ENCODE measurements at regions not wholly inside any gene's neighbourhood (a gene's known extent, or its start where the extent isn't known, plus 50 kb on each side); places are given as distances from the start of the nearest gene placed in this dataset.

DNA sequence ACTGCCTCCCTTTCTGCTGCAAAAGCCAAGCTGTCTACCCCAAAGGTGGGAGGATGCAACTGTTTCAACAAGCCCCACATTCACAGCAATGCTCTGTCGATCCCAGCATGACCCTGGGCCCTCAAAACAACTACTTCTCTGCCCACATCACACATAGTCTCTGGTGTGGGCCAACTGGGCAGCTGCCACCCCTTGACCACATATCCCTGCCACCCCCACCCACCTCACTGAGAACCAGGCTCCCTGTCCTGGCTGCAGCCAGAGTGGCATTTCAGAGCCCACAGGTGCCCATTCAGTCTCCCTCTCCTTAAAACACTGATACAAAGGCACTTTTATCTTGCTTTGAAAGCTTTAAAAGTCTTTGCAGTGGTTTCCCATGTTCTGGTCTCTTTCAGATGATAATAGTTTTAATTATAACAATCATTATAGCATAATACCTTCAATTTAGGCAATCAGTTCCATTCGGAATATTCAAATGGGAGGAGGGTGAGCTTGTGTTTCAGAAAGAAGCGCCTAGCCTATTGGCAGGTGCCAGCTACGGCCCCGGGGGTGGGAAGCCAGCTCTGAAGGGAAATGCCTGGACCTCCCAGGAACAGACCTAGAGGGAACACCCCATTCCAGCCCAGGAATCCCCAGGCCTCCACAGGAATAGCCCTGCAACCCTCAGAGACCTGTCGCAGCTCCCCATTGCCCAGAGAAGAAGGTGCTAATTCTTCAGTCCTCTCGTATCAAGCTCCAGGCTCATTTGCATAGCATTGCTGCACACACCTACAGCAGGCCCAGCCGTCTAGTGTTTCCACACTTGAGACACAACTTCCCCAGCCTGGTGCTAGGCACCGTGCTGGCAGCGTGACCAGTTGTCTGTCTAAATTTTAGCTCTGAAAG is 90.8 kb downstream of the C5orf15 start:
- in situ Hi-C loops (cut with MboI; ENCODE audit: low pct_unique_long_range_greater_than_20kb, low sequenced_read_pairs, unreplicated experiment), result no loop called here
- no peak for DNase-seq (ENCODE audit: low spot score)
- TF ChIP-seq, protein P1, sequence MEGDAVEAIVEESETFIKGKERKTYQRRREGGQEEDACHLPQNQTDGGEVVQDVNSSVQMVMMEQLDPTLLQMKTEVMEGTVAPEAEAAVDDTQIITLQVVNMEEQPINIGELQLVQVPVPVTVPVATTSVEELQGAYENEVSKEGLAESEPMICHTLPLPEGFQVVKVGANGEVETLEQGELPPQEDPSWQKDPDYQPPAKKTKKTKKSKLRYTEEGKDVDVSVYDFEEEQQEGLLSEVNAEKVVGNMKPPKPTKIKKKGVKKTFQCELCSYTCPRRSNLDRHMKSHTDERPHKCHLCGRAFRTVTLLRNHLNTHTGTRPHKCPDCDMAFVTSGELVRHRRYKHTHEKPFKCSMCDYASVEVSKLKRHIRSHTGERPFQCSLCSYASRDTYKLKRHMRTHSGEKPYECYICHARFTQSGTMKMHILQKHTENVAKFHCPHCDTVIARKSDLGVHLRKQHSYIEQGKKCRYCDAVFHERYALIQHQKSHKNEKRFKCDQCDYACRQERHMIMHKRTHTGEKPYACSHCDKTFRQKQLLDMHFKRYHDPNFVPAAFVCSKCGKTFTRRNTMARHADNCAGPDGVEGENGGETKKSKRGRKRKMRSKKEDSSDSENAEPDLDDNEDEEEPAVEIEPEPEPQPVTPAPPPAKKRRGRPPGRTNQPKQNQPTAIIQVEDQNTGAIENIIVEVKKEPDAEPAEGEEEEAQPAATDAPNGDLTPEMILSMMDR (IDR thresholded peaks at IDR 0.05; ENCODE audit: extremely low read depth, insufficient read depth, missing control alignments), result no peak

DNA sequence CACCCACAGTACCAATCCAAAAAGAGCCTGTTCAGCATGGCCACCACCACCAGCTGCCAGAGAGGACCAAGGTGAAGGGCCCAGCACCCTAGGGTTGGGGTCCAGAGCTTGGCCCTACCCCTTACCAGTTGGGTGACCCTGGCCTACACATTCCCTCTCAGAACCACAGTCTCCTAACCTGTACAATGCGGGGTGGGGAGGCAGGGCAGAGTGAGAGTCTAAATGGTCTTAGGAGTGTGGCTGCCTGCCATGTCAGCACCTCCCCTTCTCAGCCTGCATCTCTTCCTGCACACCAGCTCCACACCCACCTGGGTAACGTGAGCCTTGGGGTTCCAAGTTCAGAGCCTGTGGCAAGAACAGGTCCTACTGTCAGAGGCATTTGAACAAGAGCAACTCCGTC is 92.2 kb downstream of the C5orf15 start:
- TF ChIP-seq, protein P1 (IDR thresholded peaks at IDR 0.05; ENCODE audit: extremely low read depth, insufficient read depth, missing control alignments), result no peak
- no peak for DNase-seq (ENCODE audit: low spot score)
- in situ Hi-C loops (cut with MboI; ENCODE audit: low pct_unique_long_range_greater_than_20kb, low sequenced_read_pairs, unreplicated experiment), result no loop called here

DNA sequence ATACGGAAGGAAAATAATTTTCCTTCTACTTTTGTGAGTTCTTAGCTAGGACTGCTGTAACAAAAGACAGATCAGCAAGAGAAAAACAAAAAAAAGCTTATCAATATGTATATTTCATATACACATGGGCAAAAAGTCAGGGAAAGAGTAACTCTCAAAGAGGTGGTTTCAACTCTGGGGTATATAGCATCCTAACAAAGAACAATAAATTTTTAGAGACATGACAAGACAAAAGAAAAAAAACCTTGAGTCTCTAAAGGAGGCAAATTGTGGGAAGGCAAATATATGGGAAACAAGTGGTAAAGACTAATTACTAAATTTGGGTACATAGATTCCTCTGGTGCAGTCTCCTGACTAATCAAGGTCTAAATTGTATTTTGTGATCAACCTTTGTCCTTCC is 93.2 kb downstream of the C5orf15 start:
- TF ChIP-seq, protein P1 (IDR thresholded peaks at IDR 0.05; ENCODE audit: extremely low read depth, insufficient read depth, missing control alignments), result no peak
- DNase-seq (ENCODE audit: low spot score), result no peak
- in situ Hi-C loops (cut with MboI; ENCODE audit: low pct_unique_long_range_greater_than_20kb, low sequenced_read_pairs, unreplicated experiment), result no loop called here

DNA sequence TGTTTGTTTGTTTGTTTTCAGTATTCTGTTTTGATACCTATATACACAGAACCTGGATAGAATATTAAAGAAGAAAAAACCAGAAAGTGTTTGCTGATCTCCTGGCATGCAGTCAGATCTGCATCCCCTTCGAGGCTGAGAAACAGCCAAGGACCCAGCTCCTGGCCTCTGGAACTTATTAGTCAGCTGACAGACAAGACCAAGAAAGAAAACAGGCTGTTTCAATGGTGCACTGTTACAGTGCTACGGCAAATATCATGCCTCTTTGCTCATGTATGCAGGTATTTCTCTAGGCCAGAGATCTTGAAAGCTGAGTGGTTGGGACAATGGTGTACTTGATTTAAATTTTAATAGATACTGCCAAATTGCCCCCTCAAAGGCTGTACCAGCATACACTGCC is 95.0 kb downstream of the C5orf15 start:
- TF ChIP-seq, protein P1 (IDR thresholded peaks at IDR 0.05; ENCODE audit: extremely low read depth, insufficient read depth, missing control alignments), result no peak
- in situ Hi-C loops (cut with MboI; ENCODE audit: low pct_unique_long_range_greater_than_20kb, low sequenced_read_pairs, unreplicated experiment), result no loop called here
- no peak for DNase-seq (ENCODE audit: low spot score)

DNA sequence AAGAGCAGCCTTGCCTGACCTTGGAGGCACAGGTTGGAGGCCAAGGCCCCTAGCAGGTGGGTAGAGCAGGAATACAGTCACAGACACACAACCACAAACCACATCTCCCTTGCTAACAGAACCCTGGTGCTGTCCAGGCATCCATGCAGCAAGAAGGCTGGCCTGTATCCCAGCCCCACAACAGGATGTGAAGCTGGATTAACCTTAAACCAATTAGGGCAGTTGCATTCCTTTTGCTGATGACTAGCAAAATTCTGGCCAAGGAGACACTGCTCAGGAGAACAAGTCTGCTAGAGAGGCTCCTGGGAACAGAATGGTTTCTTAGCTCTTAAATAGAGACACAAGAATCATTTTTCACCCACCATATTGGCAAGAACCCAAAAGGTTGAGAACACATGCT is 97.8 kb downstream of the C5orf15 start:
- TF ChIP-seq, protein P1 (IDR thresholded peaks at IDR 0.05; ENCODE audit: extremely low read depth, insufficient read depth, missing control alignments), result no peak
- DNase-seq (ENCODE audit: low spot score), result no peak
- in situ Hi-C loops (cut with MboI; ENCODE audit: low pct_unique_long_range_greater_than_20kb, low sequenced_read_pairs, unreplicated experiment), result no loop called here

DNA sequence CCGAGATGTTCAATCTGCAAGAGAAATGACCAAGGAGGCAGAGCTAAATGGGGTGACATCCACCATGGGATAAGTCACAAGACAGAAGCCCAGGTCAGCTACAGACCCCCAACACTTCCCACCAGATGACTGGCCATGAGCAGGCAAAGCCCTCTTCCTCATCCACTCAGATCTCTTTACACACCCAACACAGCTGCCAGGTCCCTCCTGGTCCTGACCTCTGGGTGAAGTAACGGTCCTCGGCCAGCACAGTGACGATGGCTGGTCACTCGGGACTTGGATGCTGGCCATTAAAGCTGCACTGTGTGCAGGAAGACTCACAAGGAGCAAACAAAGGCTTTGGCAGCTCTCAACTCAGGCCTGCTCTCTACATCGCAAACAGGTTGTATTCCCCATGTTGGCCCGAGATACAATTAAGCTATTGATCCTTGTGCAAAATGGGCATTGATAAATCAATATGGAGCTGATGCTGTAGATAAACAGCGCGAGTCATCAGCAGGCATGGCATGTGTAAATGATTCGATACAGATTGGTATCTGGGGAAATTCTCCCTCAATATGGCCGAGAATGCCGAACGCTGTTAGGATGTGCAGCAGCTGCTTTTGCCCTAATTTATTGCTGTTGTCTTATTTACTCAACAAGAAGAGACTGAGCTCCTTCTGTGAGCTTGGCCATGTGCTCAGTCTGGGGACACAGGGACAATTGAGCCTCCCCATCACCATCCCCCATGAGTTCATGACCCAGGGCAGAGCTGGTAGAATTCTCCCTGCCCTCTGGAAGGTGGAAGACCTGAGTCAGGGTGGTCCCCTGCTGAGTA is 98.7 kb downstream of the C5orf15 start:
- no peak for DNase-seq (ENCODE audit: low spot score)
- TF ChIP-seq, protein P1 (IDR thresholded peaks at IDR 0.05; ENCODE audit: extremely low read depth, insufficient read depth, missing control alignments), result no peak
- in situ Hi-C loops (cut with MboI; ENCODE audit: low pct_unique_long_range_greater_than_20kb, low sequenced_read_pairs, unreplicated experiment), result no loop called here

Measured in GM13977 (cell line).